GM18867 (cell line): ENCODE measurements at regions not wholly inside any gene's neighbourhood (a gene's known extent, or its start where the extent isn't known, plus 50 kb on each side); places are given as distances from the start of the nearest gene placed in this dataset.

Experiments
- ATAC-seq: cut with Tn5 transposase; IDR thresholded peaks from one replicate; pipeline ENCODE4 v1.9.1; 2021; ENCODE audit warnings: mild to moderate bottlenecking, moderate library complexity; ENCODE audit not compliant: unreplicated experiment

DNA sequence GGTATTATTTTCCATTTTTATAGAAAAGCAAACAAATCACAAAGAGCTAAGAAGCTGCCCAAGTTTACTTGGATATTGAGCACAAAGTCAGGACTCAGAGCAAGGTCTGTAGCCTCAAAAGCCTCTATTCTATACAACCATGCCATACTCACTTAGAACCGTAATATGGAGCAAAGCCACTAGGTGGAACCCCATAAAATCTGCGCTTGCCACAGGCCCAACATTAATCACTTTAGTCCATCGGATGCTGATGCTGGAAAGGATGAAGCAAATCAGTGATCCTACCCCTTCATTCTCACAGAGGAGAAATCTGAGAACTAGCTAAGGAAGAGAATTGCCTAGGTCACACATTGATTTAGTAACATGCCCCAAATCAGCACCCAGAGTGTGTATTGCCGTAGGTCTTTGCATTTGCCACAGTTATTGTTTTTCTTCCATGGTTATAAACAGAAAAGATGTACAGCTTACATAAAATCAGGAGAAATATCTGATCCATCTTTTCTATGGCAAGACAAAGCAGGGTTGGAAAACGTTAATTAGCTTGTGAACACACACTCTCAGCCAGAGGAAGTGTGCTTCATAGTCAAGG, 56.7 kb upstream of the RAB38 start:
- ATAC-seq: peak; percentile 99

DNA sequence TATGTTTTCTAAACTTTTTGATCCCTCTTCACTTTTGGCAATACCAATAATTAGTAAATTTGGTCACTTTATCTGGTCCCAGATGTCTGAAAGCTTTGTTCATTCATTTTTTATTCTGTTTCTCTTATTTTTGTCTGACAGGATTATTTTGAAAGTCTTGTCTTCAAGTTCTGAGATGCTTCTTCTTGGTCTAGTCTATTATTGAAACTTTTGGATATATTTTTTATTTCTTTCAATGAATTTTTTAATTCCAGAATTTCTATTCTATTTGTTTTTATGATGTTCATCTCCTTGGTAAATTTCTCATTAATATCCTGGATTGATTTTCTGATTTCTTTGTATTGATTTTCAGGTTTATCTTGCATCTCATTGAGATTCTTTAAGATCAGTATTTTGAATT, 54.1 kb upstream of the RAB38 start:
- no peak for ATAC-seq
